Upper lobe of left lung (tissue), 6 donors: ENCODE measurements at regions not wholly inside any gene's neighbourhood (a gene's known extent, or its start where the extent isn't known, plus 50 kb on each side); places are given as distances from the start of the nearest gene placed in this dataset.

Experiments used
- ATAC-seq, 2 donors: fragments of 200-7000 bp; cut with Tn5 transposase; one replicate each; pipeline ENCODE4 v1.9.1; 2022; ENCODE audit warnings: mild to moderate bottlenecking in 2 of 2, moderate library complexity in 2 of 2; ENCODE audit not compliant: low FRiP score in 2 of 2
- DNase-seq, 2 donors: peaks; one replicate each; pipeline ENCODE4 v3.0.0-alpha.2; 2019 to 2020
- H3K27ac ChIP-seq, 4 donors: fragments of 200-600 bp; sonication (generic); one replicate each; pipeline ENCODE4 v1.5.1; 2016 to 2019
- H3K27me3 ChIP-seq, 4 donors: fragments of 200-600 bp; sonication (generic); one replicate each; pipeline ENCODE4 v1.5.1; 2017 to 2019
- H3K36me3 ChIP-seq, 4 donors: fragments of 200-600 bp; sonication (generic); one replicate each; pipeline ENCODE4 v1.5.1; 2016 to 2019
- H3K4me1 ChIP-seq, 4 donors: fragments of 200-600 bp; sonication (generic); one replicate each; pipeline ENCODE4 v1.5.1; 2018 to 2019
- H3K4me3 ChIP-seq, 4 donors: fragments of 200-600 bp; sonication (generic); one replicate each; pipeline ENCODE4 v1.5.1; 2017 to 2019; ENCODE audit warnings: mild to moderate bottlenecking in 2 of 4, moderate library complexity in 1 of 4
- H3K9me3 ChIP-seq, 4 donors: fragments of 200-600 bp; sonication (generic); one replicate each; pipeline ENCODE4 v1.5.1; 2018 to 2019
- EP300 ChIP-seq, 4 donors: sonication (generic); formaldehyde crosslinking; IDR thresholded peaks; one replicate each; pipeline ENCODE4 v1.5.1; 2017; ENCODE audit warnings: antibody characterized with exemption in 4 of 4, control low read depth in 2 of 4
- POLR2A ChIP-seq, 4 donors: fragments of 450-650 bp; IDR thresholded peaks; one replicate each; pipeline ENCODE4 v1.5.1; 2016 to 2017; ENCODE audit warnings: antibody characterized with exemption in 4 of 4, mild to moderate bottlenecking in 2 of 4
- POLR2AphosphoS5 ChIP-seq, 2 donors: sonication (generic); formaldehyde crosslinking; IDR thresholded peaks; one replicate each; pipeline ENCODE4 v1.5.1; 2017; ENCODE audit warnings: antibody characterized with exemption in 2 of 2
- WGBS, 2 donors: methylation state at CpG; one replicate each; pipeline ENCODE4 v1.1.5; 2017 to 2018; 5-methylcytosine and 5-hydroxymethylcytosine counted together
- TF ChIP-seq, protein P1 (sequence below), 6 experiments: fragments of 450-650 bp in 4 of 6; fragments of 200-600 bp in 2 of 6; sonication (generic) in 2 of 6; IDR thresholded peaks; one replicate each; pipeline ENCODE4 v1.5.1; 2016 to 2019; ENCODE audit warnings: antibody characterized with exemption in 6 of 6
- donor health status: DM: no; HTN: no; CAD: no; lungs with moderate emphysema.
- donor health status: DM: no; HTN: yes; CAD: no; lungs with severe emphysema.

DNA sequence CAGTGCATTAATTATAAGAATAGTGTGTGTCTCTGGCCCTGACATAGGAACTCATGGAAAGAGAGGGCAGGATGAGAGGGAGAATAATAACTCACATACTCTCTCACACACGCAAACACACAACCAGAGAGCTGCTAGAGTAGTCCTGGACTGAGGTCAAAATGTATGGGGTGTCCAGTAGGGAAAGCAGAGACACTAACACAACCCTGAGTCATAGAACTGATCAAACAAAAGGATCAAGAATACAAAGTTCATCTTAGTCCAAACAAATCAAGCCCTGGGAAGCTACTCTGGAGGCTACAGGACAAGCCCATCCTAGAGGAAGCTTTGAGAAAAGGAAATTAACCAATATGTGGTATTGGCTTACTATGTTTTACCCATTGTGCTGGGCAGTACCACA lies 178.5 kb upstream of the GUCY1A2 start:
- no peaks in the 10 kb centered on the region for H3K4me1 ChIP-seq
- no peaks in the 10 kb centered on the region for H3K27me3 ChIP-seq
- no peaks in the 10 kb centered on the region for H3K9me3 ChIP-seq
- DNase-seq = no peak
- WGBS, 2 donors = 76 to 96% methylated on average over 1 of the region's 1 CpG
- ATAC-seq = no peak
- H3K4me3 ChIP-seq = no peak overlapping the region
- H3K36me3 ChIP-seq = no peaks in the 10 kb centered on the region
- TF ChIP-seq POLR2A (IDR thresholded peaks at IDR 0.05) (no peak), EP300 (IDR thresholded peaks at IDR 0.05) (no peak), POLR2AphosphoS5 (IDR thresholded peaks at IDR 0.05) (no peak)
- TF ChIP-seq, protein P1, sequence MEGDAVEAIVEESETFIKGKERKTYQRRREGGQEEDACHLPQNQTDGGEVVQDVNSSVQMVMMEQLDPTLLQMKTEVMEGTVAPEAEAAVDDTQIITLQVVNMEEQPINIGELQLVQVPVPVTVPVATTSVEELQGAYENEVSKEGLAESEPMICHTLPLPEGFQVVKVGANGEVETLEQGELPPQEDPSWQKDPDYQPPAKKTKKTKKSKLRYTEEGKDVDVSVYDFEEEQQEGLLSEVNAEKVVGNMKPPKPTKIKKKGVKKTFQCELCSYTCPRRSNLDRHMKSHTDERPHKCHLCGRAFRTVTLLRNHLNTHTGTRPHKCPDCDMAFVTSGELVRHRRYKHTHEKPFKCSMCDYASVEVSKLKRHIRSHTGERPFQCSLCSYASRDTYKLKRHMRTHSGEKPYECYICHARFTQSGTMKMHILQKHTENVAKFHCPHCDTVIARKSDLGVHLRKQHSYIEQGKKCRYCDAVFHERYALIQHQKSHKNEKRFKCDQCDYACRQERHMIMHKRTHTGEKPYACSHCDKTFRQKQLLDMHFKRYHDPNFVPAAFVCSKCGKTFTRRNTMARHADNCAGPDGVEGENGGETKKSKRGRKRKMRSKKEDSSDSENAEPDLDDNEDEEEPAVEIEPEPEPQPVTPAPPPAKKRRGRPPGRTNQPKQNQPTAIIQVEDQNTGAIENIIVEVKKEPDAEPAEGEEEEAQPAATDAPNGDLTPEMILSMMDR (IDR thresholded peaks at IDR 0.05) = no peak
- H3K27ac ChIP-seq = no peak overlapping the region

GRCh38 chr11:107184986-107185385 lies 166.7 kb upstream of the GUCY1A2 start:
- no peak overlapping the region for H3K4me3 ChIP-seq
- TF ChIP-seq POLR2A (IDR thresholded peaks at IDR 0.05) (no peak), POLR2AphosphoS5 (IDR thresholded peaks at IDR 0.05) (no peak), EP300 (IDR thresholded peaks at IDR 0.05) (no peak)
- TF ChIP-seq, protein P1 (IDR thresholded peaks at IDR 0.05) = no peak
- DNase-seq (no peak), ATAC-seq (no peak)
- H3K36me3 ChIP-seq = no peaks in the 10 kb centered on the region
- H3K27ac ChIP-seq = no peak overlapping the region
- H3K9me3 ChIP-seq = no peaks in the 10 kb centered on the region
- H3K4me1 ChIP-seq = no peaks in the 10 kb centered on the region
- no peaks in the 10 kb centered on the region for H3K27me3 ChIP-seq

GRCh38 chr11:107183953-107184352 lies 165.7 kb upstream of the GUCY1A2 start:
- no peaks in the 10 kb centered on the region for H3K4me1 ChIP-seq
- TF ChIP-seq POLR2AphosphoS5 (IDR thresholded peaks at IDR 0.05) (no peak), EP300 (IDR thresholded peaks at IDR 0.05) (no peak), POLR2A (IDR thresholded peaks at IDR 0.05) (no peak)
- TF ChIP-seq, protein P1 (IDR thresholded peaks at IDR 0.05) = no peak
- no peak overlapping the region for H3K4me3 ChIP-seq
- no peaks in the 10 kb centered on the region for H3K36me3 ChIP-seq
- no peaks in the 10 kb centered on the region for H3K9me3 ChIP-seq
- no peaks in the 10 kb centered on the region for H3K27me3 ChIP-seq
- 70 to 82% methylated on average over 2 of the region's 2 CpGs for WGBS, 2 donors
- ATAC-seq = peak in 1 of 2 donors; percentile 72
- DNase-seq = no peak
- no peak overlapping the region for H3K27ac ChIP-seq

DNA sequence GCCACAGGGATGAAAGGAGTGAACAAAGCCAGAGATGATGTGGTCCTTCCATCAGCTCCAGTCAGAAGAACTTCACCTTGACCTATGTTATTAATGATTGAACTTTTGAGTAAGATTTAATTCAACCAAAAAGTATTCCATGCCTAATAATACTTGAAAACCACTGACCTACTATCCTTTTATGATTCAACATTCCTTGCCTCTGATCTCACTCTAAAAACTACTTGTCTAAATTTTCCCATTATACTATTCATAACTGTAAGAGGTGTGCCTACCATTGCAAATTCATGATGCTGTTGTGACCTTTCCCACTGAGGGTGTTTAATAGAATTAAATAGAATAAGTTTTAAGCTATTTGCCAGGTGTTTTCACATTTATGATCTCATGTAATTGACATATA lies 164.7 kb upstream of the GUCY1A2 start:
- H3K4me3 ChIP-seq = no peak overlapping the region
- H3K9me3 ChIP-seq = no peaks in the 10 kb centered on the region
- no peak overlapping the region for H3K27ac ChIP-seq
- no peaks in the 10 kb centered on the region for H3K4me1 ChIP-seq
- no peak for DNase-seq
- TF ChIP-seq POLR2AphosphoS5 (IDR thresholded peaks at IDR 0.05) (no peak), EP300 (IDR thresholded peaks at IDR 0.05) (no peak), POLR2A (IDR thresholded peaks at IDR 0.05) (no peak)
- TF ChIP-seq, protein P1 (IDR thresholded peaks at IDR 0.05) = no peak
- no peaks in the 10 kb centered on the region for H3K36me3 ChIP-seq
- H3K27me3 ChIP-seq = no peaks in the 10 kb centered on the region
- peak in 1 of 2 donors; percentile 63 for ATAC-seq

GRCh38 chr11:107180236-107180635 lies 162.0 kb upstream of the GUCY1A2 start:
- peaks cover 0 to 3% (median 0%) of the 10 kb centered on the region in 4 donors for H3K9me3 ChIP-seq
- DNase-seq (no peak), ATAC-seq (no peak)
- TF ChIP-seq EP300 (IDR thresholded peaks at IDR 0.05) = no peak
- no peaks in the 10 kb centered on the region for H3K27me3 ChIP-seq
- WGBS, 2 donors = 45 to 58% methylated on average over 1 of the region's 1 CpG
- H3K4me3 ChIP-seq = no peak overlapping the region
- no peaks in the 10 kb centered on the region for H3K36me3 ChIP-seq
- no peaks in the 10 kb centered on the region for H3K4me1 ChIP-seq
- H3K27ac ChIP-seq = no peak overlapping the region
